GM12872 (cell line): ENCODE measurements at regions not wholly inside any gene's neighbourhood (a gene's known extent, or its start where the extent isn't known, plus 50 kb on each side); places are given as distances from the start of the nearest gene placed in this dataset.

Source experiments
- TF ChIP-seq, protein P1 (sequence below): IDR thresholded peaks from 3 replicates; pipeline ENCODE4 v1.5.1; 2011; ENCODE audit warnings: low read depth, mild to moderate bottlenecking, low read length, moderate library complexity; ENCODE audit not compliant: insufficient read depth

DNA sequence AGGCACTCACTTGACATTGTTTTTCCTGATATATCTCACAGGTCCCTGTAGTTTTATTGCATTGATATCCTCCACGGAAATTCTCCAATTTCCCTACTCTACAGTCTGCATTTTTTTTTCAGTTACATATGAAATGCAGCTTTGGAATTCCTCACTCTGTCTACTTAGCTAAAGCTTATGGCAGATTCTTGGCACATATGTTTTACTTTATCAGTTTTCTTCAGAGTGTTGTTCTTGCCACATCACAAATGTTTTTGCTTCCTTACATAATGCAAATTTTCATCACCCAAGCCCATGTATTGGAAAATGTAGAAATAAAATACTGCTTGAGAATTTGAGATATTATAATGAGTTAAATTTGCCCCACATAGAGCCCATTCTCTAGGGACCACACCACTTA, 1895.1 kb downstream of the MRPL39 start:
- TF ChIP-seq, protein P1, sequence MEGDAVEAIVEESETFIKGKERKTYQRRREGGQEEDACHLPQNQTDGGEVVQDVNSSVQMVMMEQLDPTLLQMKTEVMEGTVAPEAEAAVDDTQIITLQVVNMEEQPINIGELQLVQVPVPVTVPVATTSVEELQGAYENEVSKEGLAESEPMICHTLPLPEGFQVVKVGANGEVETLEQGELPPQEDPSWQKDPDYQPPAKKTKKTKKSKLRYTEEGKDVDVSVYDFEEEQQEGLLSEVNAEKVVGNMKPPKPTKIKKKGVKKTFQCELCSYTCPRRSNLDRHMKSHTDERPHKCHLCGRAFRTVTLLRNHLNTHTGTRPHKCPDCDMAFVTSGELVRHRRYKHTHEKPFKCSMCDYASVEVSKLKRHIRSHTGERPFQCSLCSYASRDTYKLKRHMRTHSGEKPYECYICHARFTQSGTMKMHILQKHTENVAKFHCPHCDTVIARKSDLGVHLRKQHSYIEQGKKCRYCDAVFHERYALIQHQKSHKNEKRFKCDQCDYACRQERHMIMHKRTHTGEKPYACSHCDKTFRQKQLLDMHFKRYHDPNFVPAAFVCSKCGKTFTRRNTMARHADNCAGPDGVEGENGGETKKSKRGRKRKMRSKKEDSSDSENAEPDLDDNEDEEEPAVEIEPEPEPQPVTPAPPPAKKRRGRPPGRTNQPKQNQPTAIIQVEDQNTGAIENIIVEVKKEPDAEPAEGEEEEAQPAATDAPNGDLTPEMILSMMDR, result no peak

DNA sequence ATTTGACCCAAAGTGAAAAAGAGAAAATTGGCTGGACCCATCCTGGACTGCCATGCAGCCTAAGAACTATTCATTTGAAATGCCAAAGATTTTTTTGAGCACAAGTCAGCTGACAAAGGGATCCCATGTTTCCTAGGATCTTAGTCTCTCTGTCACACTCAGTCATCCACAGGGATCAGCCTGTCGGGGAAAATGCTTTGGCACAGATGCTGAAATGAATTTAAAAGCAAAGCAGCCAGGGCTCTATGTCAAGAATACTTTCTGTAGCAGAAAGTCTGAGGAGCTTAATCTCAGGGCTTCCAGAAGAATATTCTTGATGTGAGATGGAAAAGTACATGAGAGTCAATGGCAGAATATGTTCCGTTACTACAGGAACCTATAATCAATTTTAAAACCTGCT, 1900.8 kb downstream of the MRPL39 start:
- TF ChIP-seq, protein P1, result no peak

DNA sequence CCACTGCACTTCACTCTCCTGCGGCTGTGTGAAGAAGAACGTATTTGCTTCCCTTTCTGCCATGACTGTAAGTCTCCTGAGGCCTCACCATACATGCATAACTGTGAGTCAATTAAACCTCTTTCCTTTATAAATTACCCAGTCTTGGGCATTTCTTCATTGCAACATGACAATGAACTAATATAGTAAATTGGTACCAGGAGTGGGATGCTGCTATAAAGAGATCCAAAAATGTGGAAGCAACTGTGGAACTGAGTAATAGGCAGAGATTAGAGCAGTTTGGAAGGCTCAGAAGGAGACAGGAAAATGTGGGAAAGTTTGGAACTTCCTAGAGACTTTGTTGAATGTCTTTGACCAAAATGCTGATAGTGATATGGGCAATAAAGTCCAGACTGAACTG, 1907.9 kb downstream of the MRPL39 start:
- TF ChIP-seq, protein P1, result no peak

DNA sequence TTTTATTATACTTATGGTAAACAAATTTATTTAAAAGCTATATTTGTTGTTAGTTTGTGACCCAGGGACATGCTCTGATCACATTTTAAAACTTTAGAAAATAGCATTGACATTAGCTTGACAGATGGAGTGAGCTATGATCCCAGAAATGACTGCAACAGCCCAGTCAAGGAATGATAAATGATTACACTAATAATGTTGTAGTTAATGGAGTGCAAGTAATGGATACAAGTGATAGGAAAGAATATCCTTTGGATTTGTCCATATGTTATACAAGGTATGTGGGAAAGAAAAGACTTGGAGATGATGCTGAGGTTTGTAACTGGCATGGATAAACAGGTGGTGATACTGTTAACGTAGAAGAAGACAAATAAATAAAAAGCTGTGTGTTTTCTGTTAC, 1908.7 kb downstream of the MRPL39 start:
- TF ChIP-seq, protein P1, result no peak

DNA sequence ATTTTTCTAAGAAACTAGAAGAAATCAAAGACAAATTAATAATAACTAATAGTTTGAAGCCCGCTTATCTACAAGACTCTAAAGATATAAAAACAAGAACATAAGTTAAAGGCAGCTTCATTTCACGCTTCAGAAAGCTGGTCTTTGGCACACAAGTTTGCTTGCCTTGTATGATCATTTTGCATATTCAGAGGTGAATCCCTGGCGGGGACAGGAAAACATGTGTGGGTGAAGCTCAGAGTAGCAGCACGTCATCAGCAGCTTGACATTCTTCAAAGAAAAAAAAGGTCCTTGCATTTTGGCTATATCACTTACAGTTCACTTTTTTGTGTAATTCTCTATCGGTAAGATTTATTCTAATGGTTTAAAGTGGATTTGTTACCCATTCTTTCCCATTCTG, 1911.8 kb downstream of the MRPL39 start:
- TF ChIP-seq, protein P1, result no peak

DNA sequence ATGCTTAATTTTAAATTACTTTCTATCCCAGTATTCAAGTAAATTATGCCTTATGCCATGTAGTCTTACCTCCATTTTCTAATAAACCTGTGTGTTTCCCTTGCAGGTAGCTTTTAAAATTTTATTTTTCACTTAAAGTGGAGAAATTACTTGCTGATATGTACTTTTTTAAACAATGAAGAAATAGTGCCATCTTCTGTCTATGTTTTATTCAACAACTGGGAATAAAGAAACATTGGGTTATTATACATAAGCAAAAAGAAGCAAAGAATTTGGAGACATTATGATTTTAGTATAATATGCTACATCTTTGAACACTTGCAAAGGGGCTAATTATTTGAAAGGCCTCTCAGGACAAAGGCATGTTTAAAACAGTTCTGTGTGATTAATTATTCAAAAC, 1912.9 kb downstream of the MRPL39 start:
- TF ChIP-seq, protein P1, result no peak

DNA sequence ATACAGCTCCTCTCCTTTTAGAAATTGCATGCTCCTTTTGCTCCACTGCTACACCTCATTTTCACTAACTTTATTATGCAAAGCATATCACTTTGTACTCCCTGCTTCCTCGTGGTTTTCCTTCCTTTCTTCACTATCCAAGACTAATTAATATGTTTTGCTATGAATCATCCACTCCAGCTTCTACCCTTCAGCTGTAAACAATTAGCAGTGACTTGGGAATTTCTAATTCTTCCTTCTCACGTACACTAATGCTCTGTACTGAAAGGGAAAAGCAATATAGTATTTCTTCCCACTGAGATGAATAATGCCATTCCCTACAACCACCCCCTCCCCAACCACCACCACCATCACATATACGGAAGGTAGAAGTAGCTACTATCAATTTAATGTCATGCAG, 1917.0 kb downstream of the MRPL39 start:
- TF ChIP-seq, protein P1, result no peak
